AG10803 (cell line): ENCODE measurements at regions not wholly inside any gene's neighbourhood (a gene's known extent, or its start where the extent isn't known, plus 50 kb on each side); places are given as distances from the start of the nearest gene placed in this dataset.

Source experiments
- DNase-seq: peaks from one replicate; pipeline ENCODE4 v3.0.0; 2010; ENCODE audit warnings: low read depth
- H3K4me3 ChIP-seq: 2 replicates; pipeline ENCODE4 v1.5.1; 2011; ENCODE audit warnings: mild to moderate bottlenecking, low read length, control low read depth
- CTCF ChIP-seq: conservative IDR thresholded peaks from 2 replicates; pipeline ENCODE4 v1.5.1; 2011; ENCODE audit warnings: mild to moderate bottlenecking, low read length, control low read depth, inconsistent platforms

GRCh38 chr7:41035794-41036193 lies 667.1 kb downstream of the INHBA start:
- H3K4me3 ChIP-seq = no peak overlapping the region
- DNase-seq = no peak
- TF ChIP-seq CTCF = no peak

GRCh38 chr7:41033500-41033899 lies 669.4 kb downstream of the INHBA start:
- peak; percentile 19 for DNase-seq
- no peak for TF ChIP-seq CTCF
- no peak overlapping the region for H3K4me3 ChIP-seq

GRCh38 chr7:41030673-41031072 lies 672.2 kb downstream of the INHBA start:
- no peak for DNase-seq
- TF ChIP-seq CTCF = no peak
- no peak overlapping the region for H3K4me3 ChIP-seq

- DNase-seq = peak; percentile 73
- TF ChIP-seq CTCF = no peak
- no peak overlapping the region for H3K4me3 ChIP-seq
These were observed 673.8 kb downstream of the INHBA start for GRCh38 chr7:41029072-41029499.

- TF ChIP-seq CTCF = no peak
- DNase-seq = no peak
- H3K4me3 ChIP-seq = no peak overlapping the region
These were observed 674.3 kb downstream of the INHBA start for GRCh38 chr7:41028580-41028979.

GRCh38 chr7:41027428-41028115 lies 675.3 kb downstream of the INHBA start:
- TF ChIP-seq CTCF = no peak
- peak; percentile 99 for DNase-seq
- no peak overlapping the region for H3K4me3 ChIP-seq

GRCh38 chr7:41024126-41024525 lies 678.8 kb downstream of the INHBA start:
- TF ChIP-seq CTCF = no peak

More at GRCh38 chr7:41024126-41024525, 678.8 kb downstream of the INHBA start:
- no peak for DNase-seq
- no peak overlapping the region for H3K4me3 ChIP-seq
